Tibial artery (tissue), 4 donors: ENCODE measurements at regions not wholly inside any gene's neighbourhood (a gene's known extent, or its start where the extent isn't known, plus 50 kb on each side); places are given as distances from the start of the nearest gene placed in this dataset.

Experiments used
- DNase-seq, 2 donors: peaks; one replicate each; pipeline ENCODE4 v3.0.0-alpha.2; 2019
- H3K27ac ChIP-seq, 2 donors: fragments of 200-600 bp; sonication (generic) in 1 of 2; 1 replicate in 1 of 2; 2 replicates in 1 of 2; pipeline ENCODE4 v1.5.1; 2018 to 2019; ENCODE audit warnings: mild to moderate bottlenecking in 1 of 2
- H3K27me3 ChIP-seq, 2 donors: fragments of 200-600 bp; sonication (generic) in 1 of 2; one replicate each; pipeline versions ENCODE4 v1.5.1 to v1.6.0; 2016 to 2019
- H3K36me3 ChIP-seq, 3 donors: fragments of 200-600 bp; sonication (generic) in 2 of 3; one replicate each; pipeline ENCODE4 v1.5.1; 2016 to 2019; ENCODE audit warnings: mild to moderate bottlenecking in 2 of 3
- H3K4me1 ChIP-seq, 4 donors: fragments of 200-600 bp; sonication (generic) in 2 of 4; 1 replicate in 3 of 4; 2 replicates in 1 of 4; pipeline ENCODE4 v1.5.1; 2016 to 2019
- H3K4me3 ChIP-seq, 2 donors: fragments of 200-600 bp; sonication (generic) in 1 of 2; 1 replicate in 1 of 2; 2 replicates in 1 of 2; pipeline ENCODE4 v1.5.1; 2018 to 2019; ENCODE audit warnings: mild to moderate bottlenecking in 2 of 2
- H3K9me3 ChIP-seq, 3 donors: fragments of 200-600 bp; sonication (generic) in 1 of 3; one replicate each; pipeline ENCODE4 v1.5.1; 2016 to 2019
- CTCF ChIP-seq, 2 experiments: fragments of 200-600 bp in 1 of 2; fragments of 450-650 bp in 1 of 2; IDR thresholded peaks; one replicate each; pipeline ENCODE4 v1.5.1; 2017 to 2019; ENCODE audit warnings: antibody characterized with exemption in 2 of 2, mild to moderate bottlenecking in 1 of 2, moderate library complexity in 1 of 2
- intact Hi-C: fragments of 100-400 bp; cut with DNase I; formaldehyde crosslinking; loops from one replicate; pipeline ENCODE4 v1.15.0; 2023; ENCODE audit warnings: low total_unique reads

GRCh38 chr9:115675834-115676233 is 477.8 kb upstream of the PAPPA start:
- Histone ChIP-seq H3K9me3 (no peaks in the 10 kb centered on the region), H3K4me1 (peaks cover 0 to 33% (median 5%) of the 10 kb centered on the region in 4 donors), H3K36me3 (no peaks in the 10 kb centered on the region), H3K27ac (no peak overlapping the region), H3K27me3 (no peaks in the 10 kb centered on the region), H3K4me3 (no peak overlapping the region)
- TF ChIP-seq CTCF (IDR thresholded peaks at IDR 0.05): no peak
- no peak for DNase-seq
- intact Hi-C loops: no loop called here

- H3K4me1 ChIP-seq: no peaks in the 10 kb centered on the region
- no peaks in the 10 kb centered on the region for H3K36me3 ChIP-seq
- no peak overlapping the region for H3K27ac ChIP-seq
- no peaks in the 10 kb centered on the region for H3K9me3 ChIP-seq
- no peak for TF ChIP-seq CTCF (IDR thresholded peaks at IDR 0.05)
- H3K27me3 ChIP-seq: no peaks in the 10 kb centered on the region
- DNase-seq: no peak
- intact Hi-C loops: no loop called here
- H3K4me3 ChIP-seq: no peak overlapping the region
These were observed 473.4 kb upstream of the PAPPA start for GRCh38 chr9:115680231-115680630.

DNA sequence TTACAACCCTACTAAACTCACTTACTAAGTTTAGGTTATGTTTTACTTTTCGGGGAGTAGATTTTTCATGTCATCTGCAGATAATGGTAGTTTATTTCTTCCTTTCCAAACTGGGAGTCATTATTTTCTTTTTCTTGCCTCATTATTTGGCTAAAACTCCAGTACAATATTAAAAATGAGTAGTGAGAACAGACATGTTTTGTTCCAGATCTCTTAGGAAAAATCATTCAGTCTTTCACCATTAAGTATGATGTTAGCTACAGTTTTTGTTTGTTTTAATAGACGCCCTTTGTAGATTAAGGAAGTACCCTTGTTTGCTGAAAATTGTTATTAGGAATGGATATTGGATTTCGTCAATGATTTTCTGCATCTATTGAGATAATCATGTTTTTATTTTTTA is 472.0 kb upstream of the PAPPA start:
- Histone ChIP-seq H3K36me3 (no peaks in the 10 kb centered on the region), H3K9me3 (no peaks in the 10 kb centered on the region), H3K27ac (no peak overlapping the region), H3K4me1 (no peaks in the 10 kb centered on the region), H3K27me3 (no peaks in the 10 kb centered on the region), H3K4me3 (no peak overlapping the region)
- intact Hi-C loops: no loop called here
- TF ChIP-seq CTCF (IDR thresholded peaks at IDR 0.05): no peak
- no peak for DNase-seq

GRCh38 chr9:115686069-115686468 is 467.5 kb upstream of the PAPPA start:
- Histone ChIP-seq H3K36me3 (no peaks in the 10 kb centered on the region), H3K9me3 (no peaks in the 10 kb centered on the region), H3K4me1 (peaks cover 0 to 8% (median 0%) of the 10 kb centered on the region in 4 donors), H3K27me3 (no peaks in the 10 kb centered on the region), H3K27ac (no peak overlapping the region), H3K4me3 (no peak overlapping the region)
- no peak for DNase-seq
- intact Hi-C loops: no loop called here
- no peak for TF ChIP-seq CTCF (IDR thresholded peaks at IDR 0.05)

- Histone ChIP-seq H3K27ac (no peak overlapping the region), H3K9me3 (no peaks in the 10 kb centered on the region), H3K27me3 (no peaks in the 10 kb centered on the region), H3K4me1 (peaks cover 0 to 16% (median 3%) of the 10 kb centered on the region in 4 donors), H3K4me3 (no peak overlapping the region), H3K36me3 (no peaks in the 10 kb centered on the region)
- no peak for DNase-seq
- no peak for TF ChIP-seq CTCF (IDR thresholded peaks at IDR 0.05)
- intact Hi-C loops: no loop called here
These were observed 466.2 kb upstream of the PAPPA start for GRCh38 chr9:115687356-115687755.

DNA sequence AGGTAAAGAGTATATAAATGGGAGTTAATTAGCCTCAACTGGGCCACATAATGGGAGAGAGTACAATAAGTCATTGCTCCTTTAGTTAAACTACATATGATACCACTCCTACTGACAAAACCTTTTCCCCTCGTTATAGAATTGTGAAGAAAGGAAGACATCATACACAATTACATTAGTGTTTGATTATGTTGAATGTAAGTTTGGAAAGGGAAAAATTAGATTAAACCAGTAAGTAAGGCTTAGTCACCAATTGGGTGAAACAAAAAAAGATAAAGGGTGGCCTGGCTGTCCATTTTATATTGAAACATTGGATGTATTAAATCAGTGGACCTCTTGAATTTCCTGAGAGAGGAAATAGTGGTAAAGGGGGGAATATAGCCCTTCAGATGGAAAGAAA is 464.3 kb upstream of the PAPPA start:
- Histone ChIP-seq H3K27me3 (no peaks in the 10 kb centered on the region), H3K9me3 (no peaks in the 10 kb centered on the region), H3K4me3 (no peak overlapping the region), H3K27ac (no peak overlapping the region), H3K36me3 (no peaks in the 10 kb centered on the region), H3K4me1 (peaks cover 0 to 16% (median 4%) of the 10 kb centered on the region in 4 donors)
- TF ChIP-seq CTCF (IDR thresholded peaks at IDR 0.05): no peak
- intact Hi-C loops: no loop called here
- no peak for DNase-seq
